ENCODE measurements at regions not wholly inside any gene's neighbourhood (a gene's known extent, or its start where the extent isn't known, plus 50 kb on each side); places are given as distances from the start of the nearest gene placed in this dataset.

GRCh38 chr20:6887966-6888365 lies 120.5 kb downstream of the BMP2 start:
- TF ChIP-seq ZC3H11A (IDR thresholded peaks at IDR 0.05) (no peak), CTCF (IDR thresholded peaks at IDR 0.05) (no peak), CBX2 (IDR thresholded peaks at IDR 0.05; ENCODE audit: borderline replicate concordance, low read depth) (no peak)

Measured in A549 (cell line).